ENCODE measurements at regions not wholly inside any gene's neighbourhood (a gene's known extent, or its start where the extent isn't known, plus 50 kb on each side); places are given as distances from the start of the nearest gene placed in this dataset.

DNA sequence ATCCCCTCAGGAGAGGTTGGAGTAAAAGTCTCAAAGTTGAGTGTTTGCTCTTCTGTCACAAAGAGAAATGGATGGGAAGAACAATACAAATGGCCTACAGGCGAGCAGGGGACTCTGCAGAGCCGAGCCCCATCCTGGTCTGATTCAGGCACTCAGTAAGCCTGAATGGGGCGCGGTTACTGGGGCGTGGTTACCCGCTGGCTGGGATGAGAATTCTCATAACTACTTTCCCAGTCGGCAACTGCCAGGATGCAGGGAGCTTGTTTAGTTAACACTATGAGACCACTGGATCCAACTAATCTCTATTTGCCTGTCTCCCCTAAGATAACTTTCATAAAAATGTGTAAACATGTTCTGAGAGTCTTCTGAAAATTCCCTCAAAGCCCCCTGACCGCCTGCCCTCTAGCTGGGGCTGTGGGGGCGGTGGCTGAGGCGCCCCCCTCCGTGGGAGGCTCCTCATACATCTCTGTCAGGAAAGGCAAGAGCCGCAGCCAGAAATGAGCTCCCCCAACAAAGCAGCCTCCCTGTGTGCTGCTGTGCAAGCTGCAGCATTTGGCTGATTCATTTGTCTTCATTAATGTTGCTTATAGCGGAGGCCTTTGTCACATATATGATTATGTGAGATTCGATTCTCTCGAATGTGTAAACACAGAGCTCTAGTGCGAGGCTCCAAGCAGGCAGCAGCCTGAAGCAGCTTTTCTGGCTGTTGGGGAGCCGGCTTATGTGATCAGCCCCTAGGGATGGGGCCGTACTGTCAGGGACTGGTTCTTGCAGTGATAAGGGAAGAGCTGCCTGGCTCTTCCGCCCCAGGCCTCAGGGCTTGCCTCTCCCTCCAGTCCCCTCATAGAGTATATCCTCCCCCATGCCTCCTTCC, 126.1 kb upstream of the ARHGAP5 start:
- no peaks in the 10 kb centered on the region for H3K27me3 Mint-ChIP-seq (ENCODE audit: insufficient read depth, unreplicated experiment)
- peak; percentile 67 for DNase-seq (ENCODE audit: unreplicated experiment)
- no peaks in the 10 kb centered on the region for H3K36me3 Mint-ChIP-seq (ENCODE audit: insufficient read depth, unreplicated experiment)
- ChIA-PET CTCF (interaction anchor here (0.6 to 1.7 kb wide), 7 partner anchors 8 to 302 kb away, joined by 3 to 4 read pairs (median 4); no protein-coding TSS in a partner anchor), POLR2A (interaction anchor here (0.5 to 3.0 kb wide), 17 partner anchors 9 to 557 kb away, joined by 3 to 25 read pairs (median 6); partner anchors contain the start of gene ARHGAP5)
- no peaks in the 10 kb centered on the region for H3K9me3 Mint-ChIP-seq (ENCODE audit: unreplicated experiment)
- BruUV-seq (replicated peaks), result no TSS peak
- peak overlapping the region; percentile 37 for H3K27ac Mint-ChIP-seq (ENCODE audit: low read depth, unreplicated experiment)
- intact Hi-C loops (cut with micrococcal nuclease), result no loop called here
- TF ChIP-seq, protein P1, sequence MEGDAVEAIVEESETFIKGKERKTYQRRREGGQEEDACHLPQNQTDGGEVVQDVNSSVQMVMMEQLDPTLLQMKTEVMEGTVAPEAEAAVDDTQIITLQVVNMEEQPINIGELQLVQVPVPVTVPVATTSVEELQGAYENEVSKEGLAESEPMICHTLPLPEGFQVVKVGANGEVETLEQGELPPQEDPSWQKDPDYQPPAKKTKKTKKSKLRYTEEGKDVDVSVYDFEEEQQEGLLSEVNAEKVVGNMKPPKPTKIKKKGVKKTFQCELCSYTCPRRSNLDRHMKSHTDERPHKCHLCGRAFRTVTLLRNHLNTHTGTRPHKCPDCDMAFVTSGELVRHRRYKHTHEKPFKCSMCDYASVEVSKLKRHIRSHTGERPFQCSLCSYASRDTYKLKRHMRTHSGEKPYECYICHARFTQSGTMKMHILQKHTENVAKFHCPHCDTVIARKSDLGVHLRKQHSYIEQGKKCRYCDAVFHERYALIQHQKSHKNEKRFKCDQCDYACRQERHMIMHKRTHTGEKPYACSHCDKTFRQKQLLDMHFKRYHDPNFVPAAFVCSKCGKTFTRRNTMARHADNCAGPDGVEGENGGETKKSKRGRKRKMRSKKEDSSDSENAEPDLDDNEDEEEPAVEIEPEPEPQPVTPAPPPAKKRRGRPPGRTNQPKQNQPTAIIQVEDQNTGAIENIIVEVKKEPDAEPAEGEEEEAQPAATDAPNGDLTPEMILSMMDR (IDR thresholded peaks at IDR 0.05; ENCODE audit: unreplicated experiment), result no peak
- H3K4me1 Mint-ChIP-seq (ENCODE audit: insufficient read depth, unreplicated experiment), result peaks cover 45% of the 10 kb centered on the region
- H3K4me3 Mint-ChIP-seq (ENCODE audit: unreplicated experiment), result no peak overlapping the region

DNA sequence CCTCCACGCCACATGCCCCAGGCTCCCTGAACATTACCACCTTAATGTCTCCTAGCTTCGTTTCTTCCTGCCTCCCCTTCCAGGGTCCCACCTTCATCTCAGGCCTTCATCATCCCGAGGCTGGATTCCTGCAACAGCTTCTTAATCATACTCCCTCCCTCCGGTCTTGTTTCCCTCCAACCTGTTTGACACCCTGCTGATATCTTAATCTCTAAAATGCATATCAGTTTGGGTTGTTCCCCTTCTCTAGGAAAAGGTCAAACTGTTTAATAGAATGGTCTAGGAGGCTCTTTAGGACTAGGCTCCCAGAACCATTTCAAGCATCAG, 125.5 kb upstream of the ARHGAP5 start:
- Mint-ChIP-seq H3K4me1 (ENCODE audit: insufficient read depth, unreplicated experiment) (peaks cover 39% of the 10 kb centered on the region), H3K36me3 (ENCODE audit: insufficient read depth, unreplicated experiment) (no peaks in the 10 kb centered on the region)

DNA sequence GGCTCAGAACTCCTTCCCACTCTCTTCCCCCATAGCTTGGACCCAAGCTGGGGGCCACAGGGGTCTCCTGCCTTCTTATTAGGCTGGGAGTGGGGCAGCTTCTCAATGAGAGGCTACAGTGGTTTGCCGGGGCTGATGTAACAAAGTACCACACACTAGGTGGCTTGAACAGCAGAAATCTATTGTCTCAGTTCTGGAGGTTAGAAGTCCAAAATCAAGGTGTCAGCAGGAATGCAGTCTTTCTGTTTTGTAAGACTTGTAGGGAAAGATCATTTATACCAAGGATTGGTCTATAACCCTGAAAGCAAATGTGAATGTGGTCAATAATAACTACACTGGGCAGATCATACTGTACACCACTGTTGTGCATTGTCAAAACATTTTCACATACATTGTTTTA, 124.5 kb upstream of the ARHGAP5 start:
- CTCF ChIA-PET, result interaction anchor here (1.0 to 1.7 kb wide), 2 partner anchors 26 to 38 kb away, joined by 3 to 4 read pairs; no protein-coding TSS in a partner anchor
- POLR2A ChIA-PET, result interaction anchor here (0.5 kb wide), 1 partner anchor 449 kb away, joined by 3 read pairs; no protein-coding TSS in a partner anchor
- BruUV-seq (replicated peaks), result no TSS peak

More for the DNA sequence above, 125.5 kb upstream of the ARHGAP5 start:
- CTCF ChIA-PET, result interaction anchor here (0.9 to 1.7 kb wide), 3 partner anchors 17 to 40 kb away, joined by 3 to 4 read pairs (median 3); no protein-coding TSS in a partner anchor
- no peaks in the 10 kb centered on the region for H3K27me3 Mint-ChIP-seq (ENCODE audit: insufficient read depth, unreplicated experiment)
- TF ChIP-seq, protein P1 (IDR thresholded peaks at IDR 0.05; ENCODE audit: unreplicated experiment), result no peak
- no peak overlapping the region for H3K4me3 Mint-ChIP-seq (ENCODE audit: unreplicated experiment)
- no peaks in the 10 kb centered on the region for H3K9me3 Mint-ChIP-seq (ENCODE audit: unreplicated experiment)
- intact Hi-C loops (cut with micrococcal nuclease), result no loop called here
- H3K27ac Mint-ChIP-seq (ENCODE audit: low read depth, unreplicated experiment), result peak overlapping the region; percentile 31
- POLR2A ChIA-PET, result interaction anchor here (1.0 to 3.0 kb wide), 7 partner anchors 9 to 135 kb away, joined by 3 to 25 read pairs (median 7); no protein-coding TSS in a partner anchor
- BruUV-seq (replicated peaks), result no TSS peak
- DNase-seq (ENCODE audit: unreplicated experiment), result no peak

DNA sequence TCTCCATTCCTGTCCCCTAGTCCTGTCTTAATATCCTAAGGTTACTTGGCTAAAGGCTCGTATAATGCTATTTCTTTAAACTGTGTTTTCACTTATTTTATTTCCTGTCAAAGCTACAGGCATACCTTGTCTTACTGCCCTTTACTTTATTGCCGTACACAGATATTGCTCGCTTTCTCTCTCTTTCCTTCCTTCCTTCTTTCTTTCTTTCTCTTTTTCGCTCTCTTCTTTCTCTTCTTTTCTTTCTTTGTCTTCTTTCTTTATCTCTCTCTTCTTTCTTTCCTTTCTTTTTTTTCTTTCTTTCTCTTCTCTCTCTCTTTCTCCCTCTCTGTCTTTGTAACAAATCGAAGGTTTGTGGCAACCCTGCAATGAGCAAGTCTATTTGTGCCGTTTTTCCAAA, 123.9 kb upstream of the ARHGAP5 start:
- Mint-ChIP-seq H3K36me3 (ENCODE audit: insufficient read depth, unreplicated experiment) (no peaks in the 10 kb centered on the region), H3K27me3 (ENCODE audit: insufficient read depth, unreplicated experiment) (no peaks in the 10 kb centered on the region), H3K4me3 (ENCODE audit: unreplicated experiment) (no peak overlapping the region), H3K9me3 (ENCODE audit: unreplicated experiment) (no peaks in the 10 kb centered on the region), H3K27ac (ENCODE audit: low read depth, unreplicated experiment) (peak overlapping the region; percentile 4), H3K4me1 (ENCODE audit: insufficient read depth, unreplicated experiment) (peaks cover 24% of the 10 kb centered on the region)
- BruUV-seq (replicated peaks), result no TSS peak
- intact Hi-C loops (cut with micrococcal nuclease), result no loop called here
- DNase-seq (ENCODE audit: unreplicated experiment), result no peak
- ChIA-PET POLR2A (no interaction called here), CTCF (interaction anchor here (0.9 kb wide), 1 partner anchor 55 kb away, joined by 4 read pairs; no protein-coding TSS in a partner anchor)
- TF ChIP-seq, protein P1 (IDR thresholded peaks at IDR 0.05; ENCODE audit: unreplicated experiment), result no peak

More for the DNA sequence above, 124.5 kb upstream of the ARHGAP5 start:
- H3K9me3 Mint-ChIP-seq (ENCODE audit: unreplicated experiment), result no peaks in the 10 kb centered on the region
- H3K27ac Mint-ChIP-seq (ENCODE audit: low read depth, unreplicated experiment), result no peak overlapping the region
- H3K36me3 Mint-ChIP-seq (ENCODE audit: insufficient read depth, unreplicated experiment), result no peaks in the 10 kb centered on the region
- H3K27me3 Mint-ChIP-seq (ENCODE audit: insufficient read depth, unreplicated experiment), result no peaks in the 10 kb centered on the region
- intact Hi-C loops (cut with micrococcal nuclease), result no loop called here
- DNase-seq (ENCODE audit: unreplicated experiment), result no peak
- H3K4me3 Mint-ChIP-seq (ENCODE audit: unreplicated experiment), result no peak overlapping the region
- TF ChIP-seq, protein P1 (IDR thresholded peaks at IDR 0.05; ENCODE audit: unreplicated experiment), result no peak
- peaks cover 29% of the 10 kb centered on the region for H3K4me1 Mint-ChIP-seq (ENCODE audit: insufficient read depth, unreplicated experiment)

All from MCF 10A (cell line).